Karpas-422 (cell line): ENCODE measurements at regions not wholly inside any gene's neighbourhood (a gene's known extent, or its start where the extent isn't known, plus 50 kb on each side); places are given as distances from the start of the nearest gene placed in this dataset.
"Not testable (repeated sequence)": the region's sequence is repeated elsewhere in the genome, so short reads cannot be mapped to it uniquely, and the experiment has no call there.

ENCODE experiments used
- DNase-seq: peaks from one replicate; pipeline ENCODE4 v3.0.0-alpha.2; 2015
- H2AFZ ChIP-seq: fragments of 200-600 bp; sonication (generic); 2 replicates; pipeline ENCODE4 v1.6.1; 2014; ENCODE audit warnings: antibody characterized with exemption, low read length, mixed read lengths
- H3K27ac ChIP-seq: fragments of 200-600 bp; sonication (generic); 2 replicates; pipeline ENCODE4 v1.5.1; 2014; ENCODE audit warnings: mild to moderate bottlenecking, low read length, moderate library complexity
- H3K27me3 ChIP-seq: fragments of 200-600 bp; sonication (generic); 2 replicates; pipeline ENCODE4 v1.6.1; 2014; ENCODE audit warnings: low read length, mixed read lengths
- H3K36me3 ChIP-seq: fragments of 200-600 bp; sonication (generic); 2 replicates; pipeline ENCODE4 v1.6.1; 2014; ENCODE audit warnings: low read length, mixed read lengths; ENCODE audit not compliant: insufficient read depth
- H3K4me1 ChIP-seq: fragments of 200-600 bp; sonication (generic); 2 replicates; pipeline ENCODE4 v1.6.1; 2014; ENCODE audit warnings: mild to moderate bottlenecking, low read length, mixed read lengths
- H3K4me2 ChIP-seq: fragments of 200-600 bp; sonication (generic); 2 replicates; pipeline ENCODE4 v1.6.1; 2014; ENCODE audit warnings: low read length, low read depth, mild to moderate bottlenecking; ENCODE audit not compliant: poor library complexity, severe bottlenecking
- H3K4me3 ChIP-seq: fragments of 200-600 bp; sonication (generic); 2 replicates; pipeline ENCODE4 v1.5.1; 2014; ENCODE audit warnings: mild to moderate bottlenecking, antibody characterized with exemption, low read length, mixed read lengths
- H3K79me2 ChIP-seq: fragments of 200-600 bp; sonication (generic); 2 replicates; pipeline ENCODE4 v1.6.1; 2014; ENCODE audit warnings: mild to moderate bottlenecking, low read length, mixed read lengths
- H3K9ac ChIP-seq: fragments of 200-600 bp; sonication (generic); 2 replicates; pipeline ENCODE4 v1.6.0; 2014; ENCODE audit warnings: low read length
- H3K9me2 ChIP-seq: fragments of 200-600 bp; sonication (generic), shearing (Covaris generic); replicated peaks from 2 replicates; pipeline ENCODE4 v1.6.0; 2014; ENCODE audit warnings: mild to moderate bottlenecking, low read length, moderate library complexity; ENCODE audit not compliant: insufficient read depth
- H3K9me3 ChIP-seq: fragments of 300-700, 200-600 bp; sonication (generic); 2 replicates; pipeline ENCODE4 v1.6.1; 2014; ENCODE audit warnings: low read length, mixed read lengths
- H4K20me1 ChIP-seq: fragments of 200-600 bp; sonication (generic); 2 replicates; pipeline ENCODE4 v1.6.1; 2014; ENCODE audit warnings: mild to moderate bottlenecking, antibody characterized with exemption, low read length, low read depth; ENCODE audit not compliant: insufficient read depth

DNA sequence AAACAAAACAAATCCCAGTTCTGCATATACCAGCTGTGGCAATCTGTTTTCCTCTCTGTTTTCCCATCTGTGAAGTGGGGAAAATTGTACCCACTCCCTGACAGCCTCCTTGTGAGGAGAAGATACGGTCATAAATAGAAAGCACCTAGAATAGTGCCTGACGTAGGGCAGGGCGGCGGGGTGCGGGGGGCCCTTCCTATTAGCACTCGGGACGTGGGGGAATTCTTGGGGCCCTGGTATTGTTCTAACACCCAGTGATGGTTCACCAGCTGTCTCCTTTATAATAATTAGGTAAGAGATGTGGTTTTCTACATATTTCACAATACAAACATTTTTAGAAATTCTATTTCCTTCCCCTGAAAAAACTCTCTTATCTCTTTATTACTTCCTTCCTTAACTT lies 93.4 kb downstream of the NSUN5 start:
- H3K4me1 ChIP-seq, result peaks cover 10% of the 10 kb centered on the region
- H3K36me3 ChIP-seq, H3K4me3 ChIP-seq, H3K4me2 ChIP-seq, H3K27ac ChIP-seq, H3K79me2 ChIP-seq, H3K9ac ChIP-seq, H4K20me1 ChIP-seq, H3K9me3 ChIP-seq, H3K9me2 ChIP-seq, DNase-seq, H3K27me3 ChIP-seq, H2AFZ ChIP-seq: not testable (repeated sequence)

DNA sequence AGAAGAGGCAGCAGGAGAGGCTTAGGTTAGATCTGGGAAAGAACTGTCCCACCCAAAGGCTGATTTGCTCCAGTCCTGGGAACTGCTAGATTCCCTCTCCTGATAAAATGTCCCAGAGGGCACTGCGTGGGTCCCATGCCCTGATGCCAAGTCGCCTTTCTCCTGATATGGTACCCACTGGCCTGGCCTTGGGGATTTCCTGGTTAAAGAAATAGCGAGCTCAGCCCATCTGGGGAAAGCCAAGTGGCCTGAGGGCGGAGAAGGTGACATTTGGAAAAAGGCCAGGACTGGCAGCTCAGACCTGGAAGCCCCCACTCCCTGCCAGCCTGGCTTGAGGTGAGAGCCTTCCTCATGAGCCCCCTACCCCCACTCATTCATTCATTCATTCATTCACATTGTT lies 94.2 kb downstream of the NSUN5 start:
- DNase-seq, result peak; percentile 34
- H3K27me3 ChIP-seq, H2AFZ ChIP-seq: not testable (repeated sequence)

DNA sequence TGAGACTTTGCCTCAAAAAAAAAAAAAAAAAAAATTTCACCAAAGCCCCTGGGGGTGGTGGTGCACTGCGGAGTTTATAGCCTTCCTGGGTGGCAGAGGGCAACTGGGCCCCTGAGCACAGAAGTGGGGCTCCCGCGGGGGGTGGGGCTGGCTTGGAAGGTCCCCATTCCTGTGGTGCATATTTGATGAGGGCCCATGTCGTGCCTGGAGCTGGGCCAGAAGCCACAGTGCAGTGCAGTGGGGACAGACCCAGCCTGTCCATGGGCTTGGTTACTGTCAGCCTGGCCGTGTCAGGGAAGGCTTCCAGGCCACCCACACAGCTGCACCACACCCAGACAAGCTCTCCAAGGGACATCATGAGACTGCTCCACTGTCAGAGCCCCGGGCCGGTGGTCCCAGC lies 95.5 kb downstream of the NSUN5 start:
- H4K20me1 ChIP-seq, H3K36me3 ChIP-seq, H3K27me3 ChIP-seq, H3K27ac ChIP-seq, H3K79me2 ChIP-seq, H3K9me2 ChIP-seq, H3K9me3 ChIP-seq, DNase-seq, H3K4me2 ChIP-seq, H3K9ac ChIP-seq, H2AFZ ChIP-seq, H3K4me3 ChIP-seq: not testable (repeated sequence)
- H3K4me1 ChIP-seq, result peaks cover 10% of the 10 kb centered on the region

More for the DNA sequence above, 94.2 kb downstream of the NSUN5 start:
- not testable (repeated sequence) for H3K36me3 ChIP-seq, H3K79me2 ChIP-seq, H3K4me3 ChIP-seq, H3K9me3 ChIP-seq, H3K9ac ChIP-seq, H3K4me2 ChIP-seq, H3K9me2 ChIP-seq, H4K20me1 ChIP-seq, H3K27ac ChIP-seq
- peaks cover 10% of the 10 kb centered on the region for H3K4me1 ChIP-seq

DNA sequence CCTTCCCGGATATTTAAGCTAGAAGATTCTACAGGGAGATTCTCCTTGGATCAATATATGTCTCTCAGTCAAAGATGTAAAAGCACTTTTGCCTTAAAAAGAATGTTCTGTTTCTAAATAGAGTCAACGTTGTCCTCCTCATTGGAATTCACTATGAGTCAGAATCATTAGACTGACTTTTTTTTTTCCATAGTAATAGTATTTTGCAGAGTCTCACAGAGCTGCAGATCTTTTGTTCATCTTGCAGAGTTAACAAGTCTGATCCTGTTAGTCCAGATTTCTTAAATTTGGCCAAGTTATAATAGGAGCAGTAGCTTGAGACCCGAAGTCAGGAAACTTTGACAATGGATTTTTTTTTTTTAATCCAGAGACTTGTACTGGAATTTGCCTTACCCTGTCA lies 103.0 kb downstream of the NSUN5 start:
- not testable (repeated sequence) for H3K4me2 ChIP-seq, H4K20me1 ChIP-seq, H3K4me3 ChIP-seq, DNase-seq, H3K9ac ChIP-seq, H3K36me3 ChIP-seq, H3K27ac ChIP-seq, H3K9me3 ChIP-seq, H3K79me2 ChIP-seq, H3K9me2 ChIP-seq, H2AFZ ChIP-seq, H3K27me3 ChIP-seq, H3K4me1 ChIP-seq

DNA sequence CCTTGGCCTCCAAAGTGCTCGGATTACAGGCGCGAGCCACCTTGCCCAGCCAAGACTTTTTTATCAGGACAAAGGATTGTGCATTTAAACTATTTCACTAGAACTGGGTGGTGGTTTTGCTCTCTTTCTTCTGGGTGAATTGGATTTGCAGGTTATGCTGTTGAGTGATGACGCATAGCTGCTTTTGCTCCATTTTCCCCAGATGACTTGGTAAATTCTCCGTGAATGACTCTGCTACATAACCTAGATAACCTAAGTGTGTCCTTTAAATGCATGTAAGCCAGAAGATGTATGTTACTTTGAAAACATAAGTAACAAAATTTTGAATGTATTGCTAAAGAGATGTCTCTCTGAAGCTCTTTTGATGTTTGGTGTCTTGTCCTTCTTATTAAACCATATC lies 103.7 kb downstream of the NSUN5 start:
- not testable (repeated sequence) for H3K27ac ChIP-seq, H3K9me3 ChIP-seq, H4K20me1 ChIP-seq, H3K9me2 ChIP-seq, H3K4me2 ChIP-seq, H2AFZ ChIP-seq, H3K27me3 ChIP-seq, H3K4me3 ChIP-seq, H3K4me1 ChIP-seq, H3K79me2 ChIP-seq, DNase-seq, H3K36me3 ChIP-seq, H3K9ac ChIP-seq

DNA sequence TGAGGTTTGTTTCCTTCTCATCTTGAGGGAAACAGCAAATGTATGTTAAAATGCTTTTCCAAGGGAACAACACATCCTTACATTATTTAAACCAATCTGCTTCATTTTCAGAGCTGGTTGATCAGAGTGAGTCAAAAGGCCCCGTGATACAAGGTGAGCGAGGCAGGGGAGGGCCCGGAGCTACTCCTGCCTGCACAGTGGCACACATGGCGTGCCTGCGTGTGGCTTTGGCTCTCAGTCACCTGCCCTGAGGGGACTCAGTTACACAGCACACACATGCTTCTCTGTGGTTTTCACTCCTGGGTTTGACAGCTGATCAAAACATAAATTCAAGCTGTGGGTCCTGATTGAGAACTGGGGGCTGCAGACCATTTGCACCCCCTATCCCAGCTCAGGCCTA lies 105.3 kb downstream of the NSUN5 start:
- H3K4me3 ChIP-seq, H4K20me1 ChIP-seq, H3K9ac ChIP-seq, H3K4me2 ChIP-seq, H3K79me2 ChIP-seq, H3K9me3 ChIP-seq, H2AFZ ChIP-seq, H3K4me1 ChIP-seq, H3K27ac ChIP-seq, H3K36me3 ChIP-seq, H3K9me2 ChIP-seq, DNase-seq, H3K27me3 ChIP-seq: not testable (repeated sequence)

DNA sequence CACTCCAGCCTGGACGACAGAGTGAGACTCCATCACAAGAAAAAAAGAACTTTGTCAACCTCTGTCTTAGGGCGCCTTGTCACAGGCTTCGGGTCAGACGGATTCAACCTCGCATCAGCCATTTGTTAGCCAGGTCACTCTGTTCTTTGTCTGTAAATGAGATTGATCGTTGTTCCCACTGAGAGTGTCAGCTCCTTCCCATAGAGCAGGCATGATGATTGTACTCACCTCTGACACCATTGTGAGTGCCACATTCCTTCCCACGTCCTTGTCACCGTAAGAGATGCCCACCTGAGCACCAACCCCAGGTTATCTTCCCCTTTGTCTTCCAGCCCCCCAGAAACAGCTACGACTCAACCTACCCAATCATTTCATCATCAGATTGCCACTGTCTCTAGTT lies 107.4 kb downstream of the NSUN5 start:
- not testable (repeated sequence) for DNase-seq, H3K79me2 ChIP-seq, H2AFZ ChIP-seq, H3K27me3 ChIP-seq, H3K9me3 ChIP-seq, H3K27ac ChIP-seq, H3K4me1 ChIP-seq, H3K9ac ChIP-seq, H3K4me2 ChIP-seq, H3K4me3 ChIP-seq, H3K36me3 ChIP-seq, H4K20me1 ChIP-seq, H3K9me2 ChIP-seq

DNA sequence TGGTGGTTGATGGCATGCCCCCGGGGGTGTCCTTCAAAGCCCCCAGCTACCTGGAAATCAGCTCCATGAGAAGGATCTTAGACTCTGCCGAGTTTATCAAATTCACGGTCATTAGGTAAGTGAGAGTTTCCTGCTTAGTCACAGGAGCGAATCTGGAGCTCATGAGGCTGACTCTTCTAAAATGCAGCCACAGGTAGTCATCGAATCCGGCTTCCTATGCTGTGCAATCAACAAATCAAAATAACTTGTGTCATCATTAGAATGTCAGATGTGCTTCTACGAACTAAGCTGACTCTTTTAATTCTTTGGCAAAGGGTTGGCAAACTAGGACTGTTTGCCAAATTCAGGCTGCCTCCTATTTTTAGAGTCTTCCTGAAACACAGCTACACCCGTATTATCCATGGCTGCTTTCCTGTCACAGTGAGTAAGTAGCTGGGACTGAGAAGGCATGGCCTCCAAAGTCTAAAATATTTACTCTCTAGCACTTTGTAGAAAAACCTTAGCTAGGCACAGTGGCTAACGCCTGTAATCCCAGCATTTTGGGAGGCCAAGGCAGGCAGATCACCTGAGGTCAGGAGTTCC lies 108.0 kb downstream of the NSUN5 start:
- not testable (repeated sequence) for H3K4me3 ChIP-seq, H4K20me1 ChIP-seq, H3K79me2 ChIP-seq, H3K27me3 ChIP-seq, H3K4me2 ChIP-seq, H3K27ac ChIP-seq, H3K9me2 ChIP-seq, H3K36me3 ChIP-seq, H3K9ac ChIP-seq, H2AFZ ChIP-seq, DNase-seq, H3K9me3 ChIP-seq, H3K4me1 ChIP-seq

DNA sequence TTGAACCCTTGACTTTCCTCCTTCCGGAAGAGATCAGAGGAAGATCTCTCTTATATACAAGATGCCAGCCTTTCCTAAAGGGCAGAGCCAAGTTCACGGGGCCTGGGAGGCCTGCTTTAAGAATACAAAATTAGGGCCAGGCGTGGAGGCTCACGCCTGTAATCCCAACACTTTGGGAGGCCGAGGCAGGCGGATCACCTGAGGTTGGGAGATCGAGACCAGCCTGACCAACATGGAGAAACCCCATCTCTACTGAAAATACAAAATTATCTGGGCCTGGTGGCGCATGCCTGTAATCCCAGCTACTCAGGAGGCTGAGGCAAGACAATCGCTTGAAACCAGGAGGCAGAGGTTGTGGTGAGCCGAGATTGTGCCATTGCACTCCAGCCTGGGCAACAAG lies 108.2 kb upstream of the SPDYE9 start:
- not testable (repeated sequence) for H3K9me2 ChIP-seq, H3K9me3 ChIP-seq, H3K36me3 ChIP-seq, DNase-seq, H3K4me3 ChIP-seq, H2AFZ ChIP-seq, H3K4me1 ChIP-seq, H3K4me2 ChIP-seq, H3K27ac ChIP-seq, H3K79me2 ChIP-seq, H4K20me1 ChIP-seq, H3K9ac ChIP-seq, H3K27me3 ChIP-seq
